ENCODE measurements at regions not wholly inside any gene's neighbourhood (a gene's known extent, or its start where the extent isn't known, plus 50 kb on each side); places are given as distances from the start of the nearest gene placed in this dataset.
A peak's percentile ranks its signal among the peaks of the same experiment; 100 is the strongest.

GRCh38 chr6:74750826-74751225, 455.0 kb downstream of the COL12A1 start:
- no peak overlapping the region for H3K4me3 ChIP-seq (ENCODE audit: low read length)
- TF ChIP-seq, protein P1, sequence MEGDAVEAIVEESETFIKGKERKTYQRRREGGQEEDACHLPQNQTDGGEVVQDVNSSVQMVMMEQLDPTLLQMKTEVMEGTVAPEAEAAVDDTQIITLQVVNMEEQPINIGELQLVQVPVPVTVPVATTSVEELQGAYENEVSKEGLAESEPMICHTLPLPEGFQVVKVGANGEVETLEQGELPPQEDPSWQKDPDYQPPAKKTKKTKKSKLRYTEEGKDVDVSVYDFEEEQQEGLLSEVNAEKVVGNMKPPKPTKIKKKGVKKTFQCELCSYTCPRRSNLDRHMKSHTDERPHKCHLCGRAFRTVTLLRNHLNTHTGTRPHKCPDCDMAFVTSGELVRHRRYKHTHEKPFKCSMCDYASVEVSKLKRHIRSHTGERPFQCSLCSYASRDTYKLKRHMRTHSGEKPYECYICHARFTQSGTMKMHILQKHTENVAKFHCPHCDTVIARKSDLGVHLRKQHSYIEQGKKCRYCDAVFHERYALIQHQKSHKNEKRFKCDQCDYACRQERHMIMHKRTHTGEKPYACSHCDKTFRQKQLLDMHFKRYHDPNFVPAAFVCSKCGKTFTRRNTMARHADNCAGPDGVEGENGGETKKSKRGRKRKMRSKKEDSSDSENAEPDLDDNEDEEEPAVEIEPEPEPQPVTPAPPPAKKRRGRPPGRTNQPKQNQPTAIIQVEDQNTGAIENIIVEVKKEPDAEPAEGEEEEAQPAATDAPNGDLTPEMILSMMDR (conservative IDR thresholded peaks at IDR 0.05; ENCODE audit: low read length): no peak
- no peak for DNase-seq (ENCODE audit: low read depth)

- peak; percentile 53 for DNase-seq (ENCODE audit: low read depth)
- no peak overlapping the region for H3K4me3 ChIP-seq (ENCODE audit: low read length)
- TF ChIP-seq, protein P1 (conservative IDR thresholded peaks at IDR 0.05; ENCODE audit: low read length): no peak
These were observed 456.4 kb downstream of the COL12A1 start for GRCh38 chr6:74749211-74750147.

DNA sequence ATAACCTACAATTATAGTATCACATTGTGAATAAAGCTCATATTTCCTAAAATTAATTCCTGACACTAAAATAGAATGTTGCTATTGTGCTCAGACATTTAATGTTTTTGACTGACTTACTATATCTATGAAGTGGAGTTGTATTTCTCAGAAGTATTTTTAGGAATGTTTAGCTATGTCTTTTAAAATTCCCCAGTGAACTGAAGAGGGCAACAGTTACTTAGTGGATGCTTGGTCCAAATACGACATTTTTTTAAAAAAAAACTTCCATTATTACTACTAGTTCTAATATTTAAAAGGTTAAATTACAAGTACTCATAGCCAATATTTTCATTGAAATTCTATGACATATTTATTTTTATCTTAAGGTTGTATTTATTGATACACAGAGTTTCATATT, 460.2 kb downstream of the COL12A1 start:
- TF ChIP-seq, protein P1 (conservative IDR thresholded peaks at IDR 0.05; ENCODE audit: low read length): no peak
- no peak for DNase-seq (ENCODE audit: low read depth)
- no peak overlapping the region for H3K4me3 ChIP-seq (ENCODE audit: low read length)

GRCh38 chr6:74742793-74743508, 462.9 kb downstream of the COL12A1 start:
- H3K4me3 ChIP-seq (ENCODE audit: low read length): no peak overlapping the region
- no peak for DNase-seq (ENCODE audit: low read depth)
- TF ChIP-seq, protein P1 (conservative IDR thresholded peaks at IDR 0.05; ENCODE audit: low read length): no peak

DNA sequence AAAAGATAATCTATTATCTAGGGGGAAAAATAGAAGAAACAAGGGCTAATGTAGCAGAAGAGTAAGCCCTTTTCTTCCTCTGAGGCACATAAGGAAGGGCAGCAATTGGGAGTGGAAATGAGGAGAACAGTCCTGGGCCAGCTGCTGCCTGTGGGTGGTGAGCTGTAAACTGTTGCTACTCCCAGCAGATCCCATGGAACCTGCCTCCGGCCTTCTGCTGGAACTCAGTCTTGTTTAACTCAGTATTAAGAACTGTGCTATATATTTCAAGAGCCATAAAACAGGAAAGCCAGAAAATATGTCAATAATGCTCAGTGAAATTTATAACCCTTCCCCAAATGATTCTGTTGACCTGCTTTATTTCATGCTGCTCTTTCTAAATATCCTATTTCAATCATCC, 464.2 kb downstream of the COL12A1 start:
- peak; percentile 22 for DNase-seq (ENCODE audit: low read depth)
- TF ChIP-seq, protein P1 (conservative IDR thresholded peaks at IDR 0.05; ENCODE audit: low read length): no peak
- H3K4me3 ChIP-seq (ENCODE audit: low read length): no peak overlapping the region

DNA sequence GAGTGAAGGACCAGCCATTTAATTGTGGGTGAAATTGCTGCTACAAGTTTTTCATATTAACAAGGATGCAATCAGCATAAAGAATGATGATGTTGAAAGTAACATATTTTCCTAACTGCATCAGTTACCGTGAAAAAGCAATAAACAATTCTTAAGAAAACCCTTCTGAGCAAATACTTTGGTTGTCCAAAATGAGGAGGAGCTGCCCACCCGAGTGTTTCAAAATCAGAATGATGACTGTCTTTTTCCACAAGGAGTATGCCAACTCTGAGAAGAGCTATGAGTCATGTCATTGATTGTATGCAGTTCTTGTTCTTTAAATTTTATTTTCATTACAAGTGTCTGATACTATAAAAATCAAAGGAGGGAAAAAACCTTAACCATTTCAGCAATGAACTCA, 470.5 kb downstream of the COL12A1 start:
- TF ChIP-seq, protein P1 (conservative IDR thresholded peaks at IDR 0.05; ENCODE audit: low read length): no peak
- H3K4me3 ChIP-seq (ENCODE audit: low read length): no peak overlapping the region
- DNase-seq (ENCODE audit: low read depth): peak; percentile 97

Data from AG10803 (cell line).